ENCODE measurements at regions not wholly inside any gene's neighbourhood (a gene's known extent, or its start where the extent isn't known, plus 50 kb on each side); places are given as distances from the start of the nearest gene placed in this dataset.

DNA sequence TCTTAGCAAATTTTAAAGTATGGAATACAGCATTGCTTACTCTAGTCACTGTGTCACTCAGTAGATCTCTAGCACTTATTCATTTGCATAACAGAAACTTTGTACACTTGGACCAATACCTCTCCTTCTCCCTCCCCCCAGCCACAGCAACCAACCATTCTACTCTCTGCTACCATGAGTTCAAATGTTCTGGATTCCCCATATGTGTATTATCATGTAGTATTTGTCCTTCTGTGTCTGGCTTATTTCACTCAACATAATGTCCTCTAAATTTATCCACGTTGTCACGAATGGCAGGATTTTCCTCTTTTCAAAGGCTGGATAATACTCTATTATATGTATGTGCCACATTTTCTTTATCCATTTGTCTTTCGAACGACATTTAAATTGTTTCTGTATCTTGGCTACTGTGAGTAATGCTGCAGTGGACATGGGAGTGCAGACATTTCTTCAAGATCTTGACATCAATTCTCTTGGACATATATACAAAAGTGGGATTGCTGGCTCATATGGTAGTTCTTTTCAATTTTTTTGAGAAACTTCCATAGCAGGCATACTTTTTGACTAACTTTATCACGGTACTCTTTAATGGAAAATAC is 184.5 kb upstream of the SOX21 start:
- H3K36me3 ChIP-seq (ENCODE audit: control insufficient read depth in 4 of 4, insufficient read depth in 4 of 4, low read length in 4 of 4): no peaks in the 10 kb centered on the region
- TF ChIP-seq CTCF (IDR thresholded peaks at IDR 0.05; ENCODE audit: control extremely low read depth, extremely low read depth): no peak
- no peak overlapping the region for H3K27ac ChIP-seq (ENCODE audit: low read depth in 1 of 2, low read length in 1 of 2)
- H3K9me3 ChIP-seq (ENCODE audit: control insufficient read depth in 4 of 4, insufficient read depth in 3 of 4, low read length in 3 of 4): no peaks in the 10 kb centered on the region
- H3K4me1 ChIP-seq (ENCODE audit: control insufficient read depth in 5 of 5, insufficient read depth in 5 of 5, low read length in 5 of 5): no peaks in the 10 kb centered on the region
- WGBS, 2 donors: 94 to 96% methylated on average over 5 of the region's 5 CpGs
- no peak overlapping the region for H3K4me3 ChIP-seq
- DNase-seq: no peak
- peaks cover 0 to 2% (median 0%) of the 10 kb centered on the region in 3 donors for H3K27me3 ChIP-seq (ENCODE audit: control insufficient read depth in 3 of 3, insufficient read depth in 3 of 3, low read length in 2 of 3)
- no peak overlapping the region for H3K9ac ChIP-seq (ENCODE audit: insufficient read depth in 1 of 2, low read length in 2 of 2)
- no peak for ATAC-seq (ENCODE audit: insufficient read depth, low FRiP score)

DNA sequence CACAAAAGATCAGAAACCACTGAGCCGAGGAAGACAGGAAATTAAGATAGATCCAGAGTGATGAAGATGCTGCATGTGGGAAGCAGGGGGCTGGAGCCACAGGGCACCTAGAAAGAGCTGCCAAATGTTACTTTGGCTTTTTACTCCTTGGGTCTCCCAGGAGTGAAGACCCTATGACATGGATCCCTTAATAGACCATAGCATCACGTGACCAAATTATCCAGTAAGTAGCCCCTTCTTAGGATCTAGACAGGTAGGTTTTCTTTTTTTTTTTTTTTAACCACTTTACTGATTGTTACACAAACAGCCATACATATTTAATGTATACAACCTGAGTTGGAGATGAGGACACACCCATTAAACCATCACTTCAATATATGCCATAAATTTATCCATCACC is 183.9 kb upstream of the SOX21 start:
- ATAC-seq (ENCODE audit: insufficient read depth, low FRiP score) (no peak), DNase-seq (no peak)
- no peak overlapping the region for H3K4me3 ChIP-seq
- no peaks in the 10 kb centered on the region for H3K4me1 ChIP-seq (ENCODE audit: control insufficient read depth in 5 of 5, insufficient read depth in 5 of 5, low read length in 5 of 5)
- no peak overlapping the region for H3K9ac ChIP-seq (ENCODE audit: insufficient read depth in 1 of 2, low read length in 2 of 2)
- H3K9me3 ChIP-seq (ENCODE audit: control insufficient read depth in 4 of 4, insufficient read depth in 3 of 4, low read length in 3 of 4): peaks cover 0 to 2% (median 0%) of the 10 kb centered on the region in 4 donors
- H3K27me3 ChIP-seq (ENCODE audit: control insufficient read depth in 3 of 3, insufficient read depth in 3 of 3, low read length in 2 of 3): peaks cover 0 to 2% (median 0%) of the 10 kb centered on the region in 3 donors
- no peak overlapping the region for H3K27ac ChIP-seq (ENCODE audit: low read depth in 1 of 2, low read length in 1 of 2)
- TF ChIP-seq CTCF (IDR thresholded peaks at IDR 0.05; ENCODE audit: control extremely low read depth, extremely low read depth): no peak
- WGBS, 2 donors: 85 to 89% methylated on average over 2 of the region's 2 CpGs
- no peaks in the 10 kb centered on the region for H3K36me3 ChIP-seq (ENCODE audit: control insufficient read depth in 4 of 4, insufficient read depth in 4 of 4, low read length in 4 of 4)

DNA sequence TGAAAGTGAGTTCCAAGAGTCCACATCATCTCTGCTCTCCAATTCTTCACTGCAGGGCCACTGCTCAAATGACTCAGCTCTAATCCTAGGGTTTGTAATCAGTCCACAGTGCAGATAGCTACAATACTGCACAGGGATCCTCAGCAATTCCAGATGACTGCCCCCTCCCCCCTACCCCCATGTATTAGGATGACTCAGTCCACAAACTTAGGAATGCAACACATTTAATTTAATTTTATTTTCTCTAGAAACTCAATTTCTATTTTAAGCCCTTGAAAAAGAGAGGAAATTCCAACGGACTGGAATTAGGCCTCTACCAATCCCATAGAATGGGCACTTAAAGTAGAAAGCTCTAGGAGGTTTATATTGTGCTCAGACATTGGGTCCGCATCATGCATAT is 173.8 kb upstream of the SOX21 start:
- Histone ChIP-seq H3K4me1 (ENCODE audit: control insufficient read depth in 5 of 5, insufficient read depth in 5 of 5, low read length in 5 of 5) (no peaks in the 10 kb centered on the region), H3K4me3 (no peak overlapping the region), H3K36me3 (ENCODE audit: control insufficient read depth in 4 of 4, insufficient read depth in 4 of 4, low read length in 4 of 4) (no peaks in the 10 kb centered on the region), H3K27me3 (ENCODE audit: control insufficient read depth in 3 of 3, insufficient read depth in 3 of 3, low read length in 2 of 3) (peaks cover 0 to 2% (median 0%) of the 10 kb centered on the region in 3 donors), H3K9ac (ENCODE audit: insufficient read depth in 1 of 2, low read length in 2 of 2) (no peak overlapping the region), H3K27ac (ENCODE audit: low read depth in 1 of 2, low read length in 1 of 2) (no peak overlapping the region), H3K9me3 (ENCODE audit: control insufficient read depth in 4 of 4, insufficient read depth in 3 of 4, low read length in 3 of 4) (no peaks in the 10 kb centered on the region)
- ATAC-seq (ENCODE audit: insufficient read depth, low FRiP score) (no peak), DNase-seq (no peak)
- 58 to 87% methylated on average over 2 of the region's 2 CpGs for WGBS, 2 donors
- TF ChIP-seq CTCF (IDR thresholded peaks at IDR 0.05; ENCODE audit: control extremely low read depth, extremely low read depth): no peak

- no peak for DNase-seq
- Histone ChIP-seq H3K4me1 (ENCODE audit: control insufficient read depth in 5 of 5, insufficient read depth in 5 of 5, low read length in 5 of 5) (no peaks in the 10 kb centered on the region), H3K27me3 (ENCODE audit: control insufficient read depth in 3 of 3, insufficient read depth in 3 of 3, low read length in 2 of 3) (peaks cover 0 to 2% (median 0%) of the 10 kb centered on the region in 3 donors), H3K4me3 (no peak overlapping the region), H3K9ac (ENCODE audit: insufficient read depth in 1 of 2, low read length in 2 of 2) (no peak overlapping the region), H3K36me3 (ENCODE audit: control insufficient read depth in 4 of 4, insufficient read depth in 4 of 4, low read length in 4 of 4) (no peaks in the 10 kb centered on the region), H3K9me3 (ENCODE audit: control insufficient read depth in 4 of 4, insufficient read depth in 3 of 4, low read length in 3 of 4) (peaks cover 0 to 4% (median 0%) of the 10 kb centered on the region in 4 donors), H3K27ac (ENCODE audit: low read depth in 1 of 2, low read length in 1 of 2) (no peak overlapping the region)
- no peak for TF ChIP-seq CTCF (IDR thresholded peaks at IDR 0.05; ENCODE audit: control extremely low read depth, extremely low read depth)
- ATAC-seq (ENCODE audit: insufficient read depth, low FRiP score): no peak
- WGBS, 2 donors: 46 to 74% methylated on average over 2 of the region's 2 CpGs
Observed at GRCh38 chr13:94880463-94880862, 168.1 kb upstream of the SOX21 start.
